CD14-positive monocyte (primary cell): ENCODE measurements at regions not wholly inside any gene's neighbourhood (a gene's known extent, or its start where the extent isn't known, plus 50 kb on each side); places are given as distances from the start of the nearest gene placed in this dataset.
"Not testable (repeated sequence)": the region's sequence is repeated elsewhere in the genome, so short reads cannot be mapped to it uniquely, and the experiment has no call there.

Experiments
- DNase-seq, 3 donors: peaks; one replicate each; pipeline ENCODE4 v3.0.0-alpha.2; 2011 to 2022
- H2AFZ ChIP-seq: 2 replicates; pipeline ENCODE4 v1.6.0; 2012; ENCODE audit warnings: mild to moderate bottlenecking, low read depth, low read length, inconsistent platforms; ENCODE audit not compliant: insufficient read depth, poor library complexity, severe bottlenecking
- H3K27ac ChIP-seq, 2 donors: 1 replicate in 1 of 2; 2 replicates in 1 of 2; pipeline ENCODE4 v1.5.1; 2012 to 2013; ENCODE audit warnings: low read length in 2 of 2, control low read depth in 1 of 2, inconsistent platforms in 1 of 2, low read depth in 1 of 2, mild to moderate bottlenecking in 1 of 2
- H3K27me3 ChIP-seq, 2 donors: one replicate each; pipeline versions ENCODE4 v1.6.0 to v1.6.1; 2011 to 2013; ENCODE audit warnings: low read length in 2 of 2; ENCODE audit not compliant: control insufficient read depth in 2 of 2, insufficient read depth in 2 of 2
- H3K36me3 ChIP-seq, 2 donors: replicated peaks in 1 of 2; 1 replicate in 1 of 2; 2 replicates in 1 of 2; pipeline versions ENCODE4 v1.5.1 to v1.6.1; 2012 to 2013; ENCODE audit warnings: low read length in 2 of 2, control low read depth in 1 of 2, inconsistent platforms in 1 of 2, mild to moderate bottlenecking in 1 of 2; ENCODE audit not compliant: insufficient read depth in 2 of 2, control insufficient read depth in 1 of 2
- H3K4me1 ChIP-seq, 2 donors: 1 replicate in 1 of 2; 2 replicates in 1 of 2; pipeline versions ENCODE4 v1.5.1 to v1.6.1; 2012 to 2013; ENCODE audit warnings: low read length in 2 of 2, control low read depth in 1 of 2, inconsistent platforms in 1 of 2, mild to moderate bottlenecking in 1 of 2, moderate library complexity in 1 of 2; ENCODE audit not compliant: insufficient read depth in 2 of 2, control insufficient read depth in 1 of 2
- H3K4me2 ChIP-seq: replicated peaks from 2 replicates; pipeline ENCODE3; 2012; ENCODE audit warnings: low read length, moderate library complexity, mild to moderate bottlenecking; ENCODE audit not compliant: poor library complexity, severe bottlenecking; ENCODE audit errors: extremely low read depth
- H3K4me3 ChIP-seq, 3 experiments: fragments of 200-600 bp in 1 of 3; sonication (generic) in 1 of 3; replicated peaks in 1 of 3; 1 replicate in 2 of 3; 2 replicates in 1 of 3; pipeline ENCODE4 v1.5.1; 2011 to 2013; ENCODE audit warnings: low read length in 3 of 3, mild to moderate bottlenecking in 3 of 3, control low read depth in 2 of 3, low read depth in 2 of 3, inconsistent platforms in 1 of 3, moderate library complexity in 1 of 3
- H3K79me2 ChIP-seq: 2 replicates; pipeline ENCODE4 v1.6.0; 2012; ENCODE audit warnings: mild to moderate bottlenecking, control low read depth, inconsistent platforms, low read length, moderate library complexity; ENCODE audit not compliant: insufficient read depth
- H3K9ac ChIP-seq: 2 replicates; pipeline ENCODE4 v1.6.0; 2017; ENCODE audit warnings: low read length, mild to moderate bottlenecking; ENCODE audit not compliant: insufficient read depth, poor library complexity, severe bottlenecking
- H3K9me3 ChIP-seq, 2 donors: replicated peaks in 1 of 2; 1 replicate in 1 of 2; 2 replicates in 1 of 2; pipeline versions ENCODE4 v1.5.1 to v1.6.1; 2012 to 2013; ENCODE audit warnings: low read length in 2 of 2, control low read depth in 1 of 2; ENCODE audit not compliant: control insufficient read depth in 1 of 2, insufficient read depth in 1 of 2
- H4K20me1 ChIP-seq: 2 replicates; pipeline ENCODE4 v1.6.0; 2012; ENCODE audit warnings: mild to moderate bottlenecking, low read length, control low read depth, moderate library complexity; ENCODE audit not compliant: insufficient read depth
- H3K27ac Mint-ChIP-seq, 7 donors: one replicate each; pipeline ENCODE4 v1.8.0; 2020; ENCODE audit warnings: mild to moderate bottlenecking in 7 of 7, mixed read lengths in 7 of 7, moderate library complexity in 6 of 7, inconsistent platforms in 2 of 7
- H3K27me3 Mint-ChIP-seq, 3 donors: one replicate each; pipeline ENCODE4 v1.8.0; 2021 to 2022; ENCODE audit warnings: low read depth in 3 of 3, mild to moderate bottlenecking in 3 of 3, mixed read lengths in 3 of 3, moderate library complexity in 3 of 3, inconsistent platforms in 1 of 3
- H3K36me3 Mint-ChIP-seq, 2 donors: one replicate each; pipeline ENCODE4 v1.8.0; 2020; ENCODE audit warnings: mixed read lengths in 2 of 2, inconsistent platforms in 1 of 2, mild to moderate bottlenecking in 1 of 2
- H3K4me1 Mint-ChIP-seq: one replicate; pipeline ENCODE4 v1.8.0; 2020; ENCODE audit warnings: mild to moderate bottlenecking, mixed read lengths
- H3K4me3 Mint-ChIP-seq, 2 donors: one replicate each; pipeline ENCODE4 v1.8.0; 2020; ENCODE audit warnings: mild to moderate bottlenecking in 2 of 2, mixed read lengths in 2 of 2, moderate library complexity in 1 of 2
- H3K9me3 Mint-ChIP-seq, 7 donors: one replicate each; pipeline ENCODE4 v1.8.0; 2020 to 2022; ENCODE audit warnings: mixed read lengths in 7 of 7, mild to moderate bottlenecking in 6 of 7, moderate library complexity in 6 of 7, inconsistent platforms in 2 of 7
- WGBS: methylation state at CpG from one replicate; pipeline ENCODE4 v1.1.5; 2013; ENCODE audit warnings: missing lambda C conversion rate; ENCODE audit not compliant: insufficient coverage; 5-methylcytosine and 5-hydroxymethylcytosine counted together
- intact Hi-C, 2 donors: fragments of 100-400 bp; cut with micrococcal nuclease; formaldehyde crosslinking; loops; one replicate each; pipeline versions ENCODE4 v1.15.0 to v1.15.1; 2023

DNA sequence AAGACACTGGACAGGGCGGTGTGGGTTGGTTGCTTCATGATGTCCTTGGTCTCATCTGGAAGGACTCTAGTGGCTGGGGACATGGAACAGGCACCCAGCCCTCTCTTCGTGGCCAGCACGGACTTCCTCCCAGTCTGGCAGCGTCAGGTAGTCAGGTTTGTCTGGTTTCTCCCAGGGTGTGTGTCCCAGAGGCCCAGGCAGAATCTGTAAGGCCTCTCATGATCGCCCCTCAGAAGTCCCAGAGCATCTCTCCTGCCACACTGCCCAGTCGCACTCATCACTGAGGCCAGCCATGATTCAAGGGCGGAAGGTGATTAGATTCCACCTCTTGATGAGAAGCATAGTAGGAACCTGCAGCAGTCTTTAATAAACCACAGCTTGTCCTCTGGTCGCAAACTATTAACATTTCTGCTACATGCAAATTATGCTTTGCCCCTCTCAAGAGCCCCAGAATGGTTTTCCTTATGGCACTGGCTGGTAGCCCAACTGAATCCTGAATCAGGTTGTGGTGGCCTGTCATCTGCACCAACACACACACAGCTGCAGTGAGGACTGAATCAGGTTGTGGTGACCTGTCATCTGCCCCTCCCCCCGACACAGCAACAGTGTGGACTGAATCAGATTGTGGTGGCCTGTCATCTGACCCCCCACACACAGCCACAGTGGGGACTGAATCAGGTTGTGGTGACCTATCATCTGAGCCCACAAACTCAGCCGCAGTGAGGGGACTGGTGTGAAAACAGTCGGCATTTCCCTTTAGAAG is 1742.9 kb upstream of the TPTE start:
- H2AFZ ChIP-seq, H3K27me3 Mint-ChIP-seq, intact Hi-C loops, H3K4me1 Mint-ChIP-seq, DNase-seq, H3K4me3 Mint-ChIP-seq, H3K27ac Mint-ChIP-seq, H4K20me1 ChIP-seq, H3K36me3 ChIP-seq, H3K79me2 ChIP-seq, H3K36me3 Mint-ChIP-seq, H3K4me3 ChIP-seq, H3K27me3 ChIP-seq, H3K4me2 ChIP-seq, H3K27ac ChIP-seq, H3K4me1 ChIP-seq, H3K9ac ChIP-seq: not testable (repeated sequence)
- WGBS: 57% methylated on average over 7 of the region's 11 CpGs
- H3K9me3 ChIP-seq: peaks cover 9 to 42% of the 10 kb centered on the region in 2 donors
- peaks cover 3 to 31% (median 22%) of the 10 kb centered on the region in 7 donors for H3K9me3 Mint-ChIP-seq

DNA sequence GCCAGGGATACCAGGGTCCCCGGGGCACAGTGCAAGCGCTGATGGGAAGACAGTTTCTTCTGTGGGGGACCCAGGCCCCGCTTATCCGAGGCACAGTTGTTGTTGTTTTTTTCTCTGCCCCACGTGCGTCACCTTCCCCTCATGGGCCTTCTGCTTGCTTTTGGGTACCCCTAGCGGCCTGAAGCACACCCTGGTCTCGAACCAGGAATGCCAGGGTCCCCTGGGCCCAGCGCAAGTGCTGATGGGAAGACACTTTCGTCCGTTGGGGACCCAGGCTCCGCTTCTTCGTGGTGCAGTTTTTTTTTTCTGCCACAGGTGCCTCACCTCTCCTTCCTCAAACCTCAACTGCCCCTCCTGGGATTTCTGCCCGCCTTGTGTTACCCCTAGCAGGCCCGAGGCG is 1708.5 kb upstream of the TPTE start:
- H3K27ac ChIP-seq, H3K9me3 Mint-ChIP-seq, H3K4me1 Mint-ChIP-seq, H3K27me3 ChIP-seq, H3K9me3 ChIP-seq, H2AFZ ChIP-seq, H3K4me1 ChIP-seq, DNase-seq, H3K4me3 ChIP-seq, H3K79me2 ChIP-seq, H3K9ac ChIP-seq, H3K27me3 Mint-ChIP-seq, H3K27ac Mint-ChIP-seq, H3K4me3 Mint-ChIP-seq, H4K20me1 ChIP-seq, intact Hi-C loops, H3K36me3 ChIP-seq, H3K4me2 ChIP-seq, H3K36me3 Mint-ChIP-seq: not testable (repeated sequence)
- 66% methylated on average over 11 of the region's 16 CpGs for WGBS

DNA sequence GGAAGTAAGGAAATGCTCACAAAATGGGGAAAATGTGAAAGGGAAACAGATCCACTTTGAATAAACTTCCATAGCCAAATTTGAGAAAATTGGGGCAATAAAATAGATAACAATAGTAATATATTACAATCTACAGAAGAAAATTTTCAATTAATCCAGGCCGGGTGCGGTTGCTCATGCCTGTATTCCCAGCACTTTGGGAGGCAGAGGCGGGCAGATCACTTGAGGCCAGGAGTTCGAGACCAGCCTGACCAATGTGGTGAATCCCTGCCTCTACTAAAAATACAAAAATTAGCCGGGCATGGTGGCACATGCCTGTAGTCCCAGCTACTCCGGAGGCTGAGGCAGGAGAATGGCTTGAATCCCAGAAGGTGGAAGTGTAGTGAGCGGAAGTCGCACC is 1687.1 kb upstream of the TPTE start:
- DNase-seq, H3K4me1 ChIP-seq, H3K9ac ChIP-seq, H3K27me3 Mint-ChIP-seq, H3K4me3 ChIP-seq, H3K27ac ChIP-seq, H3K4me1 Mint-ChIP-seq, H3K79me2 ChIP-seq, H3K9me3 Mint-ChIP-seq, H3K27ac Mint-ChIP-seq, H3K4me2 ChIP-seq, H3K36me3 ChIP-seq, H3K4me3 Mint-ChIP-seq, H3K36me3 Mint-ChIP-seq, H3K27me3 ChIP-seq, H3K9me3 ChIP-seq, H4K20me1 ChIP-seq, H2AFZ ChIP-seq, intact Hi-C loops: not testable (repeated sequence)
- no CpG with 5 or more reads among the region's 8 CpGs for WGBS
